Suppressor macrophage treated with lipopolysaccharide for 4 hours (primary cell): ENCODE measurements at regions not wholly inside any gene's neighbourhood (a gene's known extent, or its start where the extent isn't known, plus 50 kb on each side); places are given as distances from the start of the nearest gene placed in this dataset.
"Not testable (repeated sequence)": the region's sequence is repeated elsewhere in the genome, so short reads cannot be mapped to it uniquely, and the experiment has no call there.

ENCODE experiments used
- DNase-seq: peaks from one replicate; pipeline ENCODE4 v3.0.0-alpha.2; 2020

DNA sequence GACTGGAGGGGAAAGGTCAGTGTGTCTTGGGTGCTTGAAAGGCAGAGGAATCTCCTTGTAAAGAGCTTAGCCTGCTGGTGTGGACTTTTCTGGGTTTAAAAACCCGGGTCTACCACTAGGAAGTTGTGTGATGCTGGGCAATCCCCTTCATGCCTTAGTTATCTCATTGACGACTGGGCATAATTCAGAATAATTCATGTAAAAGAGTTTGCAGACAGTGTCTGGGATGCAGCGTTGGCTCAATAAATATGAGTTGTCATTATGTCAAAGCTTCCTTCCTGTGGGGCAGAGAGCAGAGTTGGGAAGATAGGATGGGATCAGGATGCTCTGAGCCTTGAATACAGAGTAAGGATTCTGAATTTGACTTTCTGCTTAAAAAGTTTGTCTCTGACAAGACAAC lies 196.4 kb downstream of the ADRA2A start:
- DNase-seq = no peak

DNA sequence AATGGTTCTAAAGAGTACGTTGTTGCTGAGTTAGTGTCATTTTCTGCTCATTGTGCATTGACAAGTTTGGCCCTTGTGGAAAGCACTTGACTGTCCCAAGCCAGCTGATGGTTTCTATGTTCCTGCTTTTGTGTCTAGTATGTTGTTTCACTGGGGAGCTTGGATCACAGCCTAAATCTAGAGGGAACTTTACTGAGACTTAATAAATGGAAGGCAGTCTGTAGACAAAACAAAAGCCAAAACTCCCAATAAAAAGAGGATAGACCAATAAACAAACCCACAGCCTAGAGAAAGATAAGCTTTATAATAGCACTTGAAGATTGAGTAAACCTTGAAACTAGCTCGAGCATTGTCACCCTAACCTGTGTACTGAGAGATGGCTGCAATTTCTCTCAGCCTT lies 196.8 kb downstream of the ADRA2A start:
- DNase-seq = no peak

DNA sequence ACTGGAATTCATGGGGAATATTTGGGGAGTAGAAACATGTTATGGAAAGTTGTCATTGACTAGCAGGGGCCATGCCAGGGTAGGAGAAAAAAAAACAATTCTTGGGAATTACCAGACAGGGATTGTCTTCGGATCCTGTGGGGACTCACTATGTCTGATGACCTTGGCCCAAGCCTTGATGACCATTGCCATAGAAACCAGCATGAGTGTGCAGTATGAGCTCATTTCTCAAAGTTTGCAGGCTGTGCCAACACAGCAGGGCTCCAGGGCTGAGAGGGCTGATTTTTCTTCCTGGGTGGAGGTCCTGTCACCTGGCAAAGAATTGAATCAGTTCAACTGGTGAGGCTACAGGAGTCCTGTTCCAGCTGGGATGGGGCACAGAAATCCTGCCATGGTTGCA lies 198.3 kb downstream of the ADRA2A start:
- DNase-seq = no peak

DNA sequence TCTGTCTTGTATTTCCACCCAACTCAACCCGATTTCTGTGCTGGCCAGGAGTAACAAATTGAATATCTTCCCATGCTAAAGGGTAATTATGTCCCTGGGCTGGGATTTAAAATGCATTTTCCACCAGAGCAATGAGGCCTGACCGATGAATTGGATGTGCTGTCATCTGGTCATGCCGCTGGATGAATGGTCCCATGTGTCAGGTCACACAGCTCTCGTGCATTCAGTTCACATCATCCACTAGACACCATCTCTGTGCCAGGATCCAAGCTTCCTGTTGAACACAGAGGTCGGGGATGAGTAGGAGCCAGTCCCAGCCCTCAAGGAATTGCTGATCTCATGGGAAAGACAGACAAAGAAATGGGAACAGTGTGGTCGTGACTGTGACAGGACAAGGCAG lies 200.8 kb downstream of the ADRA2A start:
- DNase-seq = no peak

DNA sequence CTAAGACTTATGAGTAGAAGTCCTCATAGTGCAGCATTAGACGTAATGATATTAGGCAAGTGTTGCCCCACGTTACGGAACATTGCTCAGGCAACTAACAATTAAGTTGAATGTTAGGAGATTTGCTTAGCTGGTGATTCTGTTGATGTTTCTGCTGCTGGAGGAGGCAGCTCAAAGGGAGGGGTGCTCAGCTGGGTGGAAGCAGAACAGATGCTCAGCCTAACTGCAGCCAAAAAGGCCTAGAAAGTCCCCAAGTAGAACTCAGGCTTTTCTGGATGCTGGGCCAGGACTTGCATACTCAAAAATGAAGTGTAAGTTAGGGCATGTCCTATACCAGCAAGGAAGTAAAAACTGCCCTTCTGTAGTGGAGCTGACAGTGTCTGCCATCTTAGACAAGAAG lies 201.4 kb downstream of the ADRA2A start:
- DNase-seq = no peak

DNA sequence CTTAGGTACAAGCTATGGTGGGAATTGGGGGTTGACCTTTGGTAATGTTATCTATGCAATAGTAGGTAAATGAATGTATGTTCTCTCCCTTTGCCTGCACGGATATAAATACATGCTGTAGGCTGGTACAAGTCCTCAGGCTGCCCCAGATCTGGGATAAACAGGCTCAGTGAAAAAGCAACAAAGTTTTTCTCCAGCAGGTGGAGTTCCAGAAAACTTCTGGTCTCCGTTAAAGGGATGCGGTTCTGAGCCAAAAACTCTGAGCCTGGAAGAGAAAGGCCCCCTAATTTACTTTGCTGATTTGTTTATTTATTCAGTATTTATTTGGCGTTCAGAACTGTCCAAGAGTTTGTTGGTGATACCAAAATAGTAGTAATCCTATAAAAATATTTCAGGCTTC lies 204.7 kb downstream of the ADRA2A start:
- DNase-seq = no peak

DNA sequence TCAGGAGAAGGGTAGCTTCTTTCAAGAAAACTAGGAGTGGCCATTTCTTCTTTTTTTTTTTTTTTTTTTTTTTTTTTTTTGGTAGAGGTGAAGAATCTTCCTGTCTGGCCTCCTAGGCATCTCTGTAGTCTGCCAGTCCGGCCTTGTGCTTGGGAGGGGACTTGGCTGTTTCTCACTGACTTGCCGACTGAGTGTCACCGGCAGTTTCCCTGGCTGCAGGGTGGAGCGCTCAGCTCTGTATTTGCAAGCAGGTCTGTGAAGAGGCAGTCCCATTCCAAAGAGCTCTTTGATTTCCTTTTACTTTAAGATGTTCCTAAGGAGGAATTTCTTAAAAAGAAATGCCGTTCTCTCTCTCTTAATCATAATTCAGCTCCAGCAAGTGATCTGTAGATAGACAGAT lies 212.6 kb downstream of the ADRA2A start:
- DNase-seq = no peak

- no peak for DNase-seq
These were observed 213.8 kb downstream of the ADRA2A start for GRCh38 chr10:111290649-111291048.

GRCh38 chr10:111295788-111296187 lies 219.0 kb downstream of the ADRA2A start:
- no peak for DNase-seq

- no peak for DNase-seq
These were observed 220.6 kb downstream of the ADRA2A start for GRCh38 chr10:111297351-111297848.

DNA sequence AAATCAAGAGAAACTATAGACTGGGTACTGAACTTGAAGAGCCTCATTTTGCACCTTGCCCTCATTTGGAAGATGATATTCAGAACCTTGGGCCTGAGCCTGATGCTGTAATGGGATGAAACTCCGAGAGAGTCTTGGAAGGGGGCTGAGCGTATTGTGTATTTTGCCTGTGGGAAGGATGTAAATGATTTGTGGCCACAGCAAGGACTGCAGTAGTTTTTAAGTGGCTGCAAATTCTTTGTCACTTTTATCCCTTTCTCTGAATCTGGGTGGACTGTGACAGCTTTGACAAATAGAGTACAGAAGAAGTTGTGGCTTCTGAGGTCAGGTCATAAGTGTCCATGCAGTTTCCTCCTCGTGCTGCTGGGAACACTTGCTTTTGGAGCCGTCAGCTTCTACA lies 221.2 kb downstream of the ADRA2A start:
- DNase-seq = no peak

GRCh38 chr10:111299037-111299436 lies 222.2 kb downstream of the ADRA2A start:
- DNase-seq = no peak

DNA sequence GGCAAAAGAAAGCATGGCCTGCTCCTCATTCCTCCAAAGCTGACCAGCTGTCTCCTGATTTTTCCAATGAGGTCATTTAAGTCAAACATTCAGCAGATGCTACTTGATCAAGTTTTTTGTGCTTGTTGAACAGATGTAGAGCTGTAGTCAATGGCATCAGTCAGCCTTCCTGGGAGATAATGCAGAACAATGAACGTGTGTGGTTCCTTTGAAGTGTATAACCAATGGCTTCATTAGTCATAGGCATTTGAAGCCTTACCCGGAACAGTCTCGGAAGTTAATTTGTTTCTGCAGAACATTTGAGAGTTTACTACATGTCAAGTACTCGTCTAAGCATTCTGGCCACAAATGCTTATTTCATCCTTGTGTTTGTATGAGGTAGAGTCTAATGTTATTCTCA lies 227.1 kb downstream of the ADRA2A start:
- no peak for DNase-seq

GRCh38 chr10:111316722-111317212 lies 239.9 kb downstream of the ADRA2A start:
- DNase-seq = no peak

DNA sequence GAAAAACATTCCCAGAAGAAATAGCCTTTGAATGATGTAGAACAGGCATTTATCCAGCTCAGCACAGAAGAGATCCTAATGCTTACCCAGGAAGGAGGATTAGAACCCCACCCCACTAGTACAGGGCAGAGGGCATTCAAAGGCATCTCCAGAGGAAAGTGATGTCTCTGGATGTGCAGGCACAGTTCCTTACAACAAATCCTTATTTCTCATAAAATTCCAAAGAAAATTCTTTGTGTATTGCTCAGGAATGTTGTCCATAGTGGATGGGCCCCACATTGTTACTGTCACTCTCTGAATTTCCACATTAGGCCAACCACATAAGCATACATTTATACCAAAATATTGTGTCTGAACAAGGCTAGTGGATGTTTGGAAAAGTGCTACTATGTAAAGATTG lies 243.0 kb downstream of the ADRA2A start:
- DNase-seq = no peak

GRCh38 chr10:111323389-111323966 lies 246.6 kb downstream of the ADRA2A start:
- no peak for DNase-seq

DNA sequence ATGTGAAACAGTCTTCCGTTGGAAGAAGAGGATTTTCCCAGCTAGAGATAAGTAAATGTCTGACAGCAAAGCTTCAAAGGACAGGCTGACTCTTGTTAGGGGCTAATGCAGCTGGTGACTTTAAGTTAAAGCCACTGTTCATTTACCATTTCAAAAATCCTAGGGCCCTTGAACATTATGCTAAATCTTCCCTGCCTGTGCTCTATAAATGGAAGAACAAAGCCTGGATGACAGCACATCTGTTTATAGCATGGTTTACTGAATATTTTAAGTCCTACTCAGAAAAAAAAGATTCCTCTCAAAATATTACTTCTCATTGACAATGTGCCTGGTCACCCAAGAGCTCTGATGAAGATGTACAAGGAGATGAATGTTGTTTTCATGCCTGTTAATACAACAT lies 255.3 kb downstream of the ADRA2A start:
- DNase-seq = not testable (repeated sequence)

GRCh38 chr10:111335826-111336225 lies 259.0 kb downstream of the ADRA2A start:
- DNase-seq = no peak

DNA sequence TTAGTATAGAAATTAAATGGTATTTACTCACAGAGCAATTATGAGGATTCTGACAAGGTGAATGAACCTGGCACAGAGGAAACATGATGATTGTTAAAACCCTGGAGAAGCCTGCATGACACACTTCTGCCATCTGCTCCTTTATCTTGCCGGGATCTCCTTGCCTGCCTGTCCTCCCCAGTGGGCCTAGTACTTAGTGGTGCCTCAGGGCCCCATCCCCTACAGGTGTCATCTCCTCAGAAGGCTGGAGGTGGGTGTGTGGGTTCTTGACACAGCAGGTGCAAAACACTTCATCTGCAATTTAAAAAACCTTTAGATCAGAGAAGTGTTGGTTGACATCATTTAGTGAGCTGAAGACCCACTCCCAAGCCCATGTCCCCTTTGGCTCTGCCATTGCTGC lies 261.2 kb downstream of the ADRA2A start:
- no peak for DNase-seq

GRCh38 chr10:111338805-111339204 lies 262.0 kb downstream of the ADRA2A start:
- no peak for DNase-seq

- DNase-seq = no peak
These were observed 268.0 kb downstream of the ADRA2A start for GRCh38 chr10:111344804-111345203.

GRCh38 chr10:111347386-111348013 lies 270.7 kb downstream of the ADRA2A start:
- no peak for DNase-seq

DNA sequence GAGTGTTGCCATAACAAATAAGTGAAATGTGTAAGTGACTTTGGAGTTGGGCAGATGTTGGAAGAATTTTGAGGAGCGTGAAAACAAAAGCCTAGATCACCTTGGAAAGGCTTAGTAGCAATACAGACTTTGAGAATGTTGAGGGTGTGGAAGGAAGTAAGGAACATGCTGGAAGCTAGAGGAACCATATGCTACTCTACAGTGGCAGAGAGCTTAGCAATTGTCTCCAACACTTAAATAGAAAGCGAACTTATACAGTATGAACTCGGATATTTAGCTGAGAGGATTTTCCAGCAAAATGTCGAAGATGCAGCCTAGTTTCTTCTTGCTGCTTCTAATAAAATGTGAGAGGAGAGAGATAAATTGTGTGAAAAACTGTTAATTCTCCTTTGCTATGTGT lies 271.2 kb downstream of the ADRA2A start:
- no peak for DNase-seq

- no peak for DNase-seq
These were observed 278.0 kb downstream of the ADRA2A start for GRCh38 chr10:111354859-111355258.

DNA sequence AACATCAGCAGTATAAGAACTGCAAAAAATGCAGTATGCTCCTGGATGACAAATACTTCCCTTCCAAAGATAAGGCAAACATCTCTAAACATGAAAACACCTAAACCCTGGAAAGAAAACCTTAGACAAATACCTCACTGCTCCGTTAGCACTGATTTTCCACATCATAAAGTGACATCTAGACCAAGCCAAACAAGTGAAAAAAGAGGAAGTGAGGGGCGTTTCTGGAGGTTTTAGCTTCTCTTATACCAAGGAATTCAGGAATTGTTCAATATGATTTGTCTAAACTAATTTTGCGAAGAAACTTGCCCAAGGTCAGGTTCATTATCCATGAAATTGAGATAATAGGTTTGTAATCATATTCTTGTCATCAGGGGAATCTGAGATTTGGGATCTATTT lies 279.7 kb downstream of the ADRA2A start:
- peak; percentile 1 for DNase-seq
